ENCODE measurements at regions not wholly inside any gene's neighbourhood (a gene's known extent, or its start where the extent isn't known, plus 50 kb on each side); places are given as distances from the start of the nearest gene placed in this dataset.

DNA sequence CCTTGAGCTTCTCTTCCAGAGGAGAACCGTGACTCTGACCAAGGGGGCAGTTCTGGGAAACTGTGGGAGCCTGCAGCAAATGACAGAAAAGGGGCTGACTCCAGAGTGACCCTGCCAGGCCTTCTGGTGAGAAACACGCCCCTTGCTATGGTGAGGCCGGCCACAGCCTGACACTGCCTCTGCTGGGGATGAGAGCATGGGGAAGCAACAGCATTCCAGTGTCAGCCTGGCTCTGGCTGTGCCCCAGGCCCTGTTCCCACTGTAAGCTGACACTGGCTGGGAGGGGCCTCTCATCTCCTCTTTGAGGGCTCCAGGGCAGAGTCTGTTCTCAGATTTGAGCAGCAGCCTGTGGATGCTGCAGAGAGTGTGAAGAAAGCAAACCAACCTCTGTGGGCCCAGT is 180.0 kb upstream of the IL12B start:
- TF ChIP-seq, protein P1, sequence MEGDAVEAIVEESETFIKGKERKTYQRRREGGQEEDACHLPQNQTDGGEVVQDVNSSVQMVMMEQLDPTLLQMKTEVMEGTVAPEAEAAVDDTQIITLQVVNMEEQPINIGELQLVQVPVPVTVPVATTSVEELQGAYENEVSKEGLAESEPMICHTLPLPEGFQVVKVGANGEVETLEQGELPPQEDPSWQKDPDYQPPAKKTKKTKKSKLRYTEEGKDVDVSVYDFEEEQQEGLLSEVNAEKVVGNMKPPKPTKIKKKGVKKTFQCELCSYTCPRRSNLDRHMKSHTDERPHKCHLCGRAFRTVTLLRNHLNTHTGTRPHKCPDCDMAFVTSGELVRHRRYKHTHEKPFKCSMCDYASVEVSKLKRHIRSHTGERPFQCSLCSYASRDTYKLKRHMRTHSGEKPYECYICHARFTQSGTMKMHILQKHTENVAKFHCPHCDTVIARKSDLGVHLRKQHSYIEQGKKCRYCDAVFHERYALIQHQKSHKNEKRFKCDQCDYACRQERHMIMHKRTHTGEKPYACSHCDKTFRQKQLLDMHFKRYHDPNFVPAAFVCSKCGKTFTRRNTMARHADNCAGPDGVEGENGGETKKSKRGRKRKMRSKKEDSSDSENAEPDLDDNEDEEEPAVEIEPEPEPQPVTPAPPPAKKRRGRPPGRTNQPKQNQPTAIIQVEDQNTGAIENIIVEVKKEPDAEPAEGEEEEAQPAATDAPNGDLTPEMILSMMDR (IDR thresholded peaks at IDR 0.05; ENCODE audit: insufficient read depth, low read depth, low read length, missing control alignments), result no peak
- H3K4me3 ChIP-seq (ENCODE audit: low read length), result no peak overlapping the region
- peak; percentile 59 for DNase-seq (ENCODE audit: low read depth)

DNA sequence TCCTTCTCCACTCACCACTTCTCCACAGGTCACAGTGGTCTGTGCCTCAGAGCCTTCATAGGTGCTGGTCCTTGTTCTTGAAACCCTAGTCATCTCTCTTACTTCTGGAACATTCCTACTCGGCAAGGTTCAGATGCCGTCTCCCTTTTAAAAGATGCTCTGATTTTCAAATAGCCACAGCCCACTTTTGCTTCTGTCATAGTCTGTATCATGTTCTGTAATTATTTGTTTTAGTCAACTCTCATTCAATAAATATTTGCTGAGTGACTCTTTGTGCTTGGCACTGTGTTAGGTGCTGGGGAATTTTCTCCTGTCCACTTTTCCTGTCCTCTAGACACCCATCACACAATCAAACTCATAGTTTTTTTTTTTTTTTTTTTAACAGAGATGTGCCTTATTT is 181.3 kb upstream of the IL12B start:
- peak; percentile 65 for DNase-seq (ENCODE audit: low read depth)
- H3K4me3 ChIP-seq (ENCODE audit: low read length), result no peak overlapping the region
- TF ChIP-seq, protein P1 (IDR thresholded peaks at IDR 0.05; ENCODE audit: insufficient read depth, low read depth, low read length, missing control alignments), result no peak

DNA sequence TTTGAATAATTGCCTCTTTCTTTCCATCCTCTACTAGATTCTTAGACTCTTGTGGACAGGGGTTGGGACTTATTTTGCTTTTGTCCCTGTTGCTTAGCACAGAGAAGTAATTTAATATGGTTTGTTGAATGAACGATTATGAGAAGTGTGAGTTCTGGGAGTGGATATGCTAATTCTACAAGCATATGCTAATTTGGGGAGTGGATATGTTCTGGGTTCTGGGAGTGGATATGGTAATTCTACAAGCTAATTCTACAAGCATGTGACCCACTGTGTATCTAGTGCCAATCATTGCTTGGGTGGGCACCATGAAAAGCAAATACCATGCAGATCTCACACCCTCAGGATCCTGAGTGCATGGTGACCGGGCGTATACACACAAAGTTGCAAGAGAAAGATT is 181.8 kb upstream of the IL12B start:
- TF ChIP-seq, protein P1 (IDR thresholded peaks at IDR 0.05; ENCODE audit: insufficient read depth, low read depth, low read length, missing control alignments), result no peak
- DNase-seq (ENCODE audit: low read depth), result no peak
- no peak overlapping the region for H3K4me3 ChIP-seq (ENCODE audit: low read length)

DNA sequence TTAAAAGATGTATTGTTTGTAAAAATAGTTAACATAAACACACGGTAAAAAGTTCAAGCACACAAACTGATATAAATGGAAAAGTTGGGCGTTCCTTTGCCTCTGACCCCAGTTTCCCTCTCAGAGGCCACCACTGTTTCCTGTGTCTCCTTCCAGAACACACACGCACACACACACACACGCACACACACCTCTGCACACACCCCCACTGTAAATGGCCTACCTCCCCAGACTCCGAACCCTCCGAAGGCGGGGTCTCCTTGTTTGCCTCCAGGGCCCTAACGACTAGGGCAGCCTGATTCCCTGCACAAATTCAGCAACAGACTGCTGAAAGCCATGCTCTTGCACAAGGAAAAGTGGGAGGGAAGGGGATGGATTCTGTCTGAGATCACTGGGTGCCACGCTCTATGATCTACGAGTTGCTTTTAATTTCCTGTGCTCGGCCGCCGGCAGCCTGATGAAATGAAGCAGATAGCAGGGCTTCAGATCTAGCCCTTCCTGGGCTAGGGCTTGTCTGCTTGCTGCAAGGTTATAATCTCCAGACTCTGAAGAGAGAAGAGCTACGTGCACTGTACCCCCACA is 184.0 kb upstream of the IL12B start:
- DNase-seq (ENCODE audit: low read depth), result no peak
- TF ChIP-seq, protein P1 (IDR thresholded peaks at IDR 0.05; ENCODE audit: insufficient read depth, low read depth, low read length, missing control alignments), result no peak
- H3K4me3 ChIP-seq (ENCODE audit: low read length), result no peak overlapping the region

DNA sequence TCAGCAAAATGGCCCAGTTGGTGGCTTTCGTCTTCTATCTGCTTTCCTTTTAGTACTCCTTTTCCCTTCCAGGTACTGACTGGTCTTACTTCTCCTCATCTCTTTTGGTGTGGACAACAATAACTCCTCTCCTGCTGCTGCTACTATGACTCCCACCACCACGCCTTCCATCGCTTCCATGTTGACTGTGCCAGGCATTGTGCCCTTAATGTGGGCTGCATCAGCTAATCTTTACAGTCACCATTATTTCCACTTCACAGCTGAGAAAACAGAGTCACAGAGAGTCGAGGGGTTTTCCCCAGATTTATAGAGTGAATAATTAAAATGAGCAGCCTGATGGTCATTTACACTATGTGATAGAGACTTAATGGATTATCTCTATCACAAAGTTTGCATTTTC is 184.9 kb upstream of the IL12B start:
- no peak for DNase-seq (ENCODE audit: low read depth)
- no peak overlapping the region for H3K4me3 ChIP-seq (ENCODE audit: low read length)
- TF ChIP-seq, protein P1 (IDR thresholded peaks at IDR 0.05; ENCODE audit: insufficient read depth, low read depth, low read length, missing control alignments), result no peak

DNA sequence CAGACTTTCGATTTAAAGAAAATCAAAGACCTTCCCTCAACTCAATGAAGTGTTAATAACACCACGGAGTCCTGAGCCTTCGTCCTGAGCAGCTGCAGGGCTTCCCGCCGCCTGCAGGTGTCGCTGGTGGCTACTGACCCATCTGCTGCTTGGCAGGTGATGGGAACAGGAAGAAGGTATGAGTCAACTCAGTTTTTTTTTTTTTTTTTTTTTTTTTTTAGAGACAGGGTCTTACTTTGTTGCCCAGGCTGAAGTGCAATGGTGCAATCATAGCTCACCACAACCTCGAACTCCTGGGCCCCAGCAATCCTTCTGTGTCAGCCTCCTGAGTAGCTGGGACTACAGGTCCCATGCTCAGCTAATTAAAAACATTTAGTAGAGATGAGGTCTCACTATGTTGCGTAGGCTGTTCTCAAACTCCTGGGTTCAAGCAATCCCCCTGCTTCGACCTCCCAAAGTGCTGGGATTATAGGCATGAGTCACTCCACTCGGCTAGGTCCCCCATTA is 185.7 kb upstream of the IL12B start:
- TF ChIP-seq, protein P1 (IDR thresholded peaks at IDR 0.05; ENCODE audit: insufficient read depth, low read depth, low read length, missing control alignments), result peak; percentile 95
- H3K4me3 ChIP-seq (ENCODE audit: low read length), result no peak overlapping the region
- DNase-seq (ENCODE audit: low read depth), result peak; percentile 77

DNA sequence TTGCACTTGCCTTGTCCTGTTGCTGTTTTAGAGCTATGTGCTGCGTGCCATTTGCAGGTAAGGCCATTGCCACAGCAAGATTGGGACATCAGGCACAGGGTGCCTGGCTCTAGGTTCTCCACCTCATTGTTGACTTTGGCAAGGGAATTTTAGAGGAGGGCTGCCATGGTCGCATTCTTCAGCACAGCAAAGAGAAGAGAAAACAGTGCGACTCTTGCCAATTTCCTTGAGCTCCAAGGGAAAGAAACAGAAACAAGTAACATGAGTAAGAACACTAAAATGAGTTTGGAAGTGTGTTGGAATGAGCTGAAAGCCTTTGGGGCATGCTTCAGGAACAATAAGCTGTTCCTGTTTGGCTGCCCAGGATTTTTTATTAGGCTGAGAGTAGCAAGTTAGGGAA is 188.1 kb upstream of the IL12B start:
- DNase-seq (ENCODE audit: low read depth), result peak; percentile 36
- no peak overlapping the region for H3K4me3 ChIP-seq (ENCODE audit: low read length)
- TF ChIP-seq, protein P1 (IDR thresholded peaks at IDR 0.05; ENCODE audit: insufficient read depth, low read depth, low read length, missing control alignments), result no peak
